ENCODE measurements at regions not wholly inside any gene's neighbourhood (a gene's known extent, or its start where the extent isn't known, plus 50 kb on each side); places are given as distances from the start of the nearest gene placed in this dataset.

GRCh38 chr11:43580735-43581369 lies 99.7 kb upstream of the HSD17B12 start:
- Mint-ChIP-seq H3K9me3 (no peaks in the 10 kb centered on the region), H3K27ac (peak overlapping the region; percentile 60), H3K36me3 (ENCODE audit: low read depth) (no peaks in the 10 kb centered on the region), H3K4me3 (peak overlapping the region; percentile 71), H3K27me3 (ENCODE audit: low read depth) (peaks cover 96% of the 10 kb centered on the region), H3K4me1 (ENCODE audit: low read depth) (peaks cover 14% of the 10 kb centered on the region)

- Mint-ChIP-seq H3K4me1 (ENCODE audit: low read depth) (peaks cover 14% of the 10 kb centered on the region), H3K4me3 (no peak overlapping the region), H3K27ac (no peak overlapping the region)
Observed at GRCh38 chr11:43581370-43582023, 99.0 kb upstream of the HSD17B12 start.

GRCh38 chr11:43582024-43582862 lies 98.3 kb upstream of the HSD17B12 start:
- no peak overlapping the region for H3K4me3 Mint-ChIP-seq
- H3K27me3 Mint-ChIP-seq (ENCODE audit: low read depth), result peaks cover 96% of the 10 kb centered on the region
- no peaks in the 10 kb centered on the region for H3K36me3 Mint-ChIP-seq (ENCODE audit: low read depth)
- no peak overlapping the region for H3K27ac Mint-ChIP-seq
- H3K9me3 Mint-ChIP-seq, result no peaks in the 10 kb centered on the region
- H3K4me1 Mint-ChIP-seq (ENCODE audit: low read depth), result peaks cover 12% of the 10 kb centered on the region

More at GRCh38 chr11:43581370-43582023, 99.0 kb upstream of the HSD17B12 start:
- peaks cover 96% of the 10 kb centered on the region for H3K27me3 Mint-ChIP-seq (ENCODE audit: low read depth)
- no peaks in the 10 kb centered on the region for H3K9me3 Mint-ChIP-seq
- no peaks in the 10 kb centered on the region for H3K36me3 Mint-ChIP-seq (ENCODE audit: low read depth)

GRCh38 chr11:43582863-43583462 lies 97.6 kb upstream of the HSD17B12 start:
- Mint-ChIP-seq H3K4me1 (ENCODE audit: low read depth) (peaks cover 8% of the 10 kb centered on the region), H3K27ac (no peak overlapping the region), H3K9me3 (no peaks in the 10 kb centered on the region), H3K4me3 (no peak overlapping the region), H3K27me3 (ENCODE audit: low read depth) (peaks cover 96% of the 10 kb centered on the region), H3K36me3 (ENCODE audit: low read depth) (no peaks in the 10 kb centered on the region)

GRCh38 chr11:43583548-43583947 lies 97.0 kb upstream of the HSD17B12 start:
- H3K27ac Mint-ChIP-seq, result no peak overlapping the region
- H3K27me3 Mint-ChIP-seq (ENCODE audit: low read depth), result peaks cover 94% of the 10 kb centered on the region
- H3K4me3 Mint-ChIP-seq, result no peak overlapping the region
- no peaks in the 10 kb centered on the region for H3K36me3 Mint-ChIP-seq (ENCODE audit: low read depth)
- H3K4me1 Mint-ChIP-seq (ENCODE audit: low read depth), result peaks cover 8% of the 10 kb centered on the region
- no peaks in the 10 kb centered on the region for H3K9me3 Mint-ChIP-seq

- Mint-ChIP-seq H3K36me3 (ENCODE audit: low read depth) (no peaks in the 10 kb centered on the region), H3K9me3 (no peaks in the 10 kb centered on the region), H3K27me3 (ENCODE audit: low read depth) (peaks cover 80% of the 10 kb centered on the region), H3K4me3 (no peak overlapping the region), H3K4me1 (ENCODE audit: low read depth) (peaks cover 2% of the 10 kb centered on the region), H3K27ac (no peak overlapping the region)
Observed at GRCh38 chr11:43585877-43586608, 94.5 kb upstream of the HSD17B12 start.

- no peaks in the 10 kb centered on the region for H3K36me3 Mint-ChIP-seq (ENCODE audit: low read depth)
- H3K27ac Mint-ChIP-seq, result no peak overlapping the region
- no peaks in the 10 kb centered on the region for H3K4me1 Mint-ChIP-seq (ENCODE audit: low read depth)
- H3K4me3 Mint-ChIP-seq, result no peak overlapping the region
- peaks cover 54% of the 10 kb centered on the region for H3K27me3 Mint-ChIP-seq (ENCODE audit: low read depth)
- H3K9me3 Mint-ChIP-seq, result no peaks in the 10 kb centered on the region
Observed at GRCh38 chr11:43589601-43590250, 90.8 kb upstream of the HSD17B12 start.

- Mint-ChIP-seq H3K27ac (no peak overlapping the region), H3K36me3 (ENCODE audit: low read depth) (no peaks in the 10 kb centered on the region), H3K27me3 (ENCODE audit: low read depth) (peaks cover 17% of the 10 kb centered on the region), H3K9me3 (no peaks in the 10 kb centered on the region), H3K4me1 (ENCODE audit: low read depth) (no peaks in the 10 kb centered on the region), H3K4me3 (no peak overlapping the region)
Observed at GRCh38 chr11:43601511-43601910, 79.0 kb upstream of the HSD17B12 start.

GRCh38 chr11:43602670-43603069 lies 77.9 kb upstream of the HSD17B12 start:
- no peaks in the 10 kb centered on the region for H3K4me1 Mint-ChIP-seq (ENCODE audit: low read depth)
- no peaks in the 10 kb centered on the region for H3K36me3 Mint-ChIP-seq (ENCODE audit: low read depth)
- H3K27ac Mint-ChIP-seq, result no peak overlapping the region
- no peak overlapping the region for H3K4me3 Mint-ChIP-seq
- H3K9me3 Mint-ChIP-seq, result no peaks in the 10 kb centered on the region
- peaks cover 14% of the 10 kb centered on the region for H3K27me3 Mint-ChIP-seq (ENCODE audit: low read depth)

- Mint-ChIP-seq H3K4me3 (no peak overlapping the region), H3K9me3 (peaks cover 19% of the 10 kb centered on the region), H3K4me1 (ENCODE audit: low read depth) (no peaks in the 10 kb centered on the region), H3K27me3 (ENCODE audit: low read depth) (peaks cover 10% of the 10 kb centered on the region), H3K36me3 (ENCODE audit: low read depth) (no peaks in the 10 kb centered on the region), H3K27ac (no peak overlapping the region)
Observed at GRCh38 chr11:43614214-43614613, 66.3 kb upstream of the HSD17B12 start.

- Mint-ChIP-seq H3K4me3 (no peak overlapping the region), H3K9me3 (peaks cover 10% of the 10 kb centered on the region), H3K4me1 (ENCODE audit: low read depth) (no peaks in the 10 kb centered on the region), H3K36me3 (ENCODE audit: low read depth) (no peaks in the 10 kb centered on the region), H3K27me3 (ENCODE audit: low read depth) (peaks cover 16% of the 10 kb centered on the region), H3K27ac (no peak overlapping the region)
Observed at GRCh38 chr11:43619863-43620505, 60.6 kb upstream of the HSD17B12 start.

GRCh38 chr11:43626798-43627197 lies 53.7 kb upstream of the HSD17B12 start:
- Mint-ChIP-seq H3K4me1 (ENCODE audit: low read depth) (no peaks in the 10 kb centered on the region), H3K27ac (no peak overlapping the region), H3K36me3 (ENCODE audit: low read depth) (no peaks in the 10 kb centered on the region), H3K27me3 (ENCODE audit: low read depth) (peaks cover 32% of the 10 kb centered on the region), H3K9me3 (no peaks in the 10 kb centered on the region), H3K4me3 (no peak overlapping the region)

Measured in T-helper 1 cell treated with Interleukin-12 subunit alpha and Interleukin-12 subunit beta and Interleukin-4 antibody, amounts not matched to agents 30 μg/mL and 1 μg/mL, for 36 hours (primary cell).